HEK293T (cell line): ENCODE measurements at regions not wholly inside any gene's neighbourhood (a gene's known extent, or its start where the extent isn't known, plus 50 kb on each side); places are given as distances from the start of the nearest gene placed in this dataset.

Experiments used
- CTCF ChIA-PET: fragments of 350-600 bp; formaldehyde crosslinking; extraction: SDS; loops from one replicate; lab custom pipeline; 2021; ENCODE audit warnings: antibody characterized with exemption, inconsistent platforms; lab: Yijun Ruan, JAX
- POLR2A ChIA-PET: fragments of 350-600 bp; formaldehyde crosslinking; extraction: SDS; loops from one replicate; lab custom pipeline; 2020; ENCODE audit warnings: antibody characterized with exemption, inconsistent platforms; lab: Yijun Ruan, JAX
- DNase-seq: peaks from one replicate; pipeline ENCODE4 v3.0.0; 2012; ENCODE audit warnings: mixed read lengths; ENCODE audit errors: extremely low spot score
- ARNT ChIP-seq: fragments of 450-650 bp; IDR thresholded peaks from 2 replicates; pipeline ENCODE4 v1.6.1; 2017; ENCODE audit warnings: mild to moderate bottlenecking
- BHLHE40 ChIP-seq: fragments of 450-650 bp; IDR thresholded peaks from 2 replicates; pipeline ENCODE4 v1.6.1; 2016; ENCODE audit warnings: mild to moderate bottlenecking, moderate library complexity, borderline replicate concordance
- CTBP1 ChIP-seq: fragments of 450-650 bp; IDR thresholded peaks from 2 replicates; pipeline ENCODE4 v1.6.1; 2016; ENCODE audit warnings: borderline replicate concordance
- ELF4 ChIP-seq: fragments of 450-650 bp; IDR thresholded peaks from 2 replicates; pipeline ENCODE4 v1.6.1; 2017; ENCODE audit warnings: antibody characterized with exemption
- FOXA1 ChIP-seq: fragments of 450-650 bp; IDR thresholded peaks from 2 replicates; pipeline ENCODE4 v1.6.1; 2016; ENCODE audit warnings: mild to moderate bottlenecking
- FOXK2 ChIP-seq: fragments of 450-650 bp; IDR thresholded peaks from 2 replicates; pipeline ENCODE4 v1.6.1; 2016; ENCODE audit warnings: mild to moderate bottlenecking
- FOXM1 ChIP-seq: fragments of 450-650 bp; IDR thresholded peaks from 2 replicates; pipeline ENCODE4 v1.6.1; 2017; ENCODE audit warnings: mild to moderate bottlenecking, borderline replicate concordance
- HDGF ChIP-seq: fragments of 450-650 bp; IDR thresholded peaks from 2 replicates; pipeline ENCODE4 v1.6.1; 2017; ENCODE audit warnings: antibody characterized with exemption, borderline replicate concordance
- L3MBTL2 ChIP-seq: fragments of 450-650 bp; conservative IDR thresholded peaks from 2 replicates; pipeline ENCODE4 v1.6.1; 2016; ENCODE audit warnings: mild to moderate bottlenecking
- LEF1 ChIP-seq: fragments of 450-650 bp; IDR thresholded peaks from 2 replicates; pipeline ENCODE4 v1.6.1; 2017; ENCODE audit warnings: mild to moderate bottlenecking, borderline replicate concordance
- NFRKB ChIP-seq: fragments of 450-650 bp; IDR thresholded peaks from 2 replicates; pipeline ENCODE4 v1.6.1; 2016; ENCODE audit warnings: mild to moderate bottlenecking, moderate library complexity
- PKNOX1 ChIP-seq: fragments of 450-650 bp; IDR thresholded peaks from 2 replicates; pipeline ENCODE4 v1.6.1; 2016
- SP1 ChIP-seq: fragments of 450-650 bp; IDR thresholded peaks from 2 replicates; pipeline ENCODE4 v1.6.1; 2017
- SUZ12 ChIP-seq: fragments of 450-650 bp; IDR thresholded peaks from 2 replicates; pipeline ENCODE4 v1.6.1; 2016; ENCODE audit warnings: mild to moderate bottlenecking
- TARDBP ChIP-seq: fragments of 450-650 bp; IDR thresholded peaks from 2 replicates; pipeline ENCODE4 v1.6.1; 2016
- ZNF384 ChIP-seq: fragments of 450-650 bp; IDR thresholded peaks from 2 replicates; pipeline ENCODE4 v1.6.1; 2016

DNA sequence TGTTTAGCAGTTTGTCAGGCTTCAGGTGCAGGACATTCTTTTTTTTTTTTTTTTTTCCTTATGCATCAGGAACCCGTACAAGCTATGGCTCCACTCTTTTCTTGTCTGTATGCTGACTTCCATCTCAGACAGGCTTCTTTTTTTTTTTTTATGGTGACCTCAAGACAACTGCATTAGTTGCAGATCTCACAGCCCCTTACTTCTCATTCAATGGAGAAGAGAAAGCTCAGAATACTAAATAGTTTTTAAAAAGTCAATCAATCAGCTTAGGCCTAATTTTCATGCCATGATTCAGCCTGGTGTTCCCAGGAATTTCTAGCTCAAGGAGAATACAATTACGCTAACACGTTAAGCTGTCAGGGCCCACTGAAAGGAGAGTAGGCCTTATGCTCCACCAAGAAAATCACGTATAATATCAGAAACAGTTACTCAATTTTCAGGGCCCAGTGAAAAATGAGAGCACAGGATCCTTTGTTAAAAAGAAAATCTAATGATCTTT, 1596.0 kb upstream of the MIR17HG start:
- POLR2A ChIA-PET: no interaction called here
- TF ChIP-seq CTBP1 (no peak), ZNF384 (no peak), ELF4 (no peak), BHLHE40 (no peak), SUZ12 (no peak), ARNT (no peak), HDGF (no peak), FOXK2 (no peak), L3MBTL2 (no peak), PKNOX1 (no peak), FOXA1 (no peak), TARDBP (no peak), NFRKB (no peak), SP1 (no peak), FOXM1 (no peak), LEF1 (no peak)
- CTCF ChIA-PET: no interaction called here
- no peak for DNase-seq

GRCh38 chr13:89752394-89752793, 1595.1 kb upstream of the MIR17HG start:
- TF ChIP-seq HDGF (no peak), LEF1 (no peak), SUZ12 (no peak), FOXM1 (no peak), PKNOX1 (no peak), FOXK2 (no peak), ELF4 (no peak), L3MBTL2 (no peak), BHLHE40 (no peak)
- ChIA-PET POLR2A (no interaction called here), CTCF (no interaction called here)
- no peak for DNase-seq

GRCh38 chr13:89755729-89756492, 1591.6 kb upstream of the MIR17HG start:
- ChIA-PET CTCF (no interaction called here), POLR2A (no interaction called here)
- no peak for TF ChIP-seq ARNT
- no peak for TF ChIP-seq FOXM1
- no peak for TF ChIP-seq CTBP1
- TF ChIP-seq FOXK2: no peak
- no peak for TF ChIP-seq BHLHE40
- no peak for TF ChIP-seq LEF1
- no peak for TF ChIP-seq SP1
- no peak for TF ChIP-seq ELF4
- TF ChIP-seq ZNF384: no peak
- no peak for TF ChIP-seq HDGF
- no peak for DNase-seq

GRCh38 chr13:89763005-89763404, 1584.5 kb upstream of the MIR17HG start:
- DNase-seq: no peak
- TF ChIP-seq TARDBP (no peak), FOXM1 (no peak), SP1 (no peak), CTBP1 (no peak), SUZ12 (no peak), ZNF384 (no peak), FOXK2 (no peak)
- ChIA-PET CTCF (no interaction called here), POLR2A (no interaction called here)

DNA sequence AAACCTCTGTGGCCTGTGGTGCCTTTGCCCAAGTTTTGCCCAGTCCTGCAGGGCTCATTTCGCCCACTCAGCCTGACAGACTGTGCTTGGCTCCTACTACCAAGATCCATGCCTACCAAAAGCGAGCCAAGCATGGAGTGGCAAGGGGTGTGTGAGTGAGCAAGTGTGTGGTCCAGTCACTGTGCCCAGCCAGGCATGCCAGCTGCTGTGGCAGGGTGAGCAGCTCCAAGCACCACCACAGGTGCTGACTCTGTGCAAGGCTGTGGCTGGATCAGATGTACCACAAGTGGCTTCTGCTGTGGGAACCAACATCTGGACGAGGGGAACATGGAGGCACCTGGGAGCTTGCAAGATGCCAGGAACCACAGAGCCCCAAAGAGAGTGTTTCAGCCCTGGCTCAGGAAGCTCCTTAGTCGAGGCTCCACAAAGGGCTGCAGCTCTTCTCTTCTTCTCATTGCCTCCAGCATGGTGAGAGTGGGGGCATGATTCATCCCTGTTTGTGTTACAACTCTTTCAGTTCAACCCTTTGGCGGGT, 1564.2 kb upstream of the MIR17HG start:
- POLR2A ChIA-PET: no interaction called here
- TF ChIP-seq FOXA1 (no peak), ZNF384 (no peak), SP1 (no peak), LEF1 (no peak), BHLHE40 (no peak), L3MBTL2 (no peak), ELF4 (no peak), CTBP1 (no peak), ARNT (no peak), FOXM1 (no peak), NFRKB (no peak), FOXK2 (no peak), PKNOX1 (no peak), SUZ12 (no peak), HDGF (no peak), TARDBP (no peak)
- no peak for DNase-seq
- CTCF ChIA-PET: interaction anchor here (0.6 to 0.7 kb wide), 2 partner anchors 88 to 223 kb away, joined by 3 read pairs; no protein-coding TSS in a partner anchor
